Endothelial cell of umbilical vein (primary cell): ENCODE measurements at regions not wholly inside any gene's neighbourhood (a gene's known extent, or its start where the extent isn't known, plus 50 kb on each side); places are given as distances from the start of the nearest gene placed in this dataset.

Experiments
- BruUV-seq: library from RNA; stranded (reverse); fragments of 400-500 nt; replicated peaks from 2 replicates; lab custom pipeline; 2021; lab: Mats Ljungman, UMichigan
- CTCF ChIA-PET: fragments of 300-600, 350-600 bp; sonication (Branson Sonifier 250); formaldehyde crosslinking; loops from one replicate; lab custom pipeline; 2021; ENCODE audit warnings: antibody characterized with exemption, inconsistent platforms; lab: Charles Lee
- POLR2A ChIA-PET: fragments of 300-600, 350-600 bp; sonication (Branson Sonifier 250); formaldehyde crosslinking; loops from one replicate; lab custom pipeline; 2021; ENCODE audit warnings: antibody characterized with exemption, inconsistent platforms; lab: Charles Lee
- DNase-seq: peaks from one replicate; pipeline ENCODE4 v3.0.0-alpha.2; 2011; ENCODE audit warnings: low read depth, low spot score
- FAIRE-seq: peaks from 2 replicates; lab custom pipeline; 2011; peaks lifted over from hg19 to GRCh38; lab: Jason Lieb, UNC
- H2AFZ ChIP-seq: 2 replicates; pipeline ENCODE4 v1.6.0; 2012; ENCODE audit warnings: low read depth, low read length, control low read depth, inconsistent platforms
- H3K27ac ChIP-seq: 2 replicates; pipeline ENCODE4 v1.5.1; 2011; ENCODE audit warnings: low read depth, mild to moderate bottlenecking, control low read depth, low read length, moderate library complexity; ENCODE audit not compliant: insufficient read depth
- H3K27me3 ChIP-seq, 2 experiments: 2 replicates each; pipeline versions ENCODE4 v1.6.0 to v1.6.1; 2011; ENCODE audit warnings: low read length in 2 of 2, mixed read lengths in 1 of 2; ENCODE audit not compliant: control insufficient read depth in 2 of 2, insufficient read depth in 2 of 2
- H3K36me3 ChIP-seq, 2 experiments: 2 replicates in 1 of 2; 3 replicates in 1 of 2; pipeline ENCODE4 v1.5.1; 2011; ENCODE audit warnings: low read length in 2 of 2, mild to moderate bottlenecking in 1 of 2, moderate library complexity in 1 of 2; ENCODE audit not compliant: control insufficient read depth in 2 of 2, insufficient read depth in 2 of 2; ENCODE audit errors: extremely low read depth in 1 of 2
- H3K4me1 ChIP-seq: 3 replicates; pipeline ENCODE4 v1.5.1; 2011; ENCODE audit warnings: mild to moderate bottlenecking, low read length; ENCODE audit not compliant: control insufficient read depth, insufficient read depth; ENCODE audit errors: extremely low read depth
- H3K4me2 ChIP-seq: 2 replicates; pipeline ENCODE4 v1.6.1; 2011; ENCODE audit warnings: low read length, control low read depth, mixed read lengths; ENCODE audit not compliant: insufficient read depth
- H3K4me3 ChIP-seq, 3 experiments: fragments of 200-600 bp in 1 of 3; sonication (generic), shearing (Covaris generic) in 1 of 3; replicated peaks in 1 of 3; 2 replicates each; pipeline ENCODE4 v1.5.1; 2011 to 2016; ENCODE audit warnings: control low read depth in 3 of 3, low read length in 3 of 3, mild to moderate bottlenecking in 2 of 3, inconsistent platforms in 1 of 3, low read depth in 1 of 3, moderate library complexity in 1 of 3; ENCODE audit not compliant: insufficient read depth in 1 of 3
- H3K79me2 ChIP-seq: 2 replicates; pipeline ENCODE4 v1.6.0; 2012; ENCODE audit warnings: low read length, inconsistent platforms; ENCODE audit not compliant: control insufficient read depth, insufficient read depth
- H3K9ac ChIP-seq: replicated peaks from 2 replicates; pipeline ENCODE3; 2011; ENCODE audit warnings: low read length, control low read depth; ENCODE audit not compliant: insufficient read depth; ENCODE audit errors: extremely low read depth
- H3K9me1 ChIP-seq: replicated peaks from 3 replicates; pipeline ENCODE4 v1.6.0; 2011; ENCODE audit warnings: mild to moderate bottlenecking, low read length; ENCODE audit not compliant: control insufficient read depth, insufficient read depth; ENCODE audit errors: extremely low read depth
- H3K9me3 ChIP-seq: replicated peaks from 2 replicates; pipeline ENCODE4 v1.5.1; 2012; ENCODE audit warnings: low read length, inconsistent platforms; ENCODE audit not compliant: control insufficient read depth, insufficient read depth
- H4K20me1 ChIP-seq: replicated peaks from 2 replicates; pipeline ENCODE3; 2011; ENCODE audit warnings: mild to moderate bottlenecking, low read length; ENCODE audit not compliant: control insufficient read depth, insufficient read depth; ENCODE audit errors: extremely low read depth
- EZH2 ChIP-seq: IDR thresholded peaks from 2 replicates; pipeline ENCODE4 v1.6.1; 2012; ENCODE audit warnings: borderline replicate concordance, low read depth, mild to moderate bottlenecking, moderate library complexity, low read length, inconsistent platforms; ENCODE audit not compliant: severe bottlenecking
- FOS ChIP-seq: IDR thresholded peaks from 2 replicates; pipeline ENCODE4 v1.6.1; 2011; ENCODE audit warnings: mild to moderate bottlenecking, low read length, moderate library complexity, borderline replicate concordance; ENCODE audit not compliant: insufficient read depth
- GATA2 ChIP-seq: IDR thresholded peaks from 2 replicates; pipeline ENCODE4 v1.7.0; 2011; ENCODE audit warnings: low read depth, mild to moderate bottlenecking, moderate library complexity, mixed read lengths, low read length; ENCODE audit not compliant: insufficient read length, insufficient read depth
- JUN ChIP-seq: IDR thresholded peaks from 2 replicates; pipeline ENCODE4 v1.6.1; 2011; ENCODE audit warnings: borderline replicate concordance, low read depth; ENCODE audit not compliant: insufficient read length, insufficient read depth
- MYC ChIP-seq: IDR thresholded peaks from one replicate; pipeline ENCODE4 v1.6.1; 2011; ENCODE audit warnings: mild to moderate bottlenecking, low read depth, low read length
- POLR2A ChIP-seq: IDR thresholded peaks from 2 replicates; pipeline ENCODE4 v1.6.1; 2012; ENCODE audit warnings: low read depth, mild to moderate bottlenecking, control low read depth, low read length
- POLR2AphosphoS5 ChIP-seq: IDR thresholded peaks from 2 replicates; pipeline ENCODE4 v1.6.1; 2012; ENCODE audit warnings: low read depth, mild to moderate bottlenecking, control low read depth, low read length, moderate library complexity; ENCODE audit not compliant: insufficient read depth
- dilution Hi-C: fragments of 300-500 bp; cut with MboI; formaldehyde crosslinking; loops from one replicate; pipeline ENCODE4 v1.15.0; 2019; ENCODE audit warnings: low sequenced_read_pairs; ENCODE audit not compliant: extremely low pct_ligation_motif_present
- intact Hi-C: fragments of 100-400 bp; cut with micrococcal nuclease; formaldehyde crosslinking; loops from one replicate; pipeline ENCODE4 v1.10.0; 2022
- TF ChIP-seq, protein P1 (sequence below): IDR thresholded peaks from 2 replicates; pipeline ENCODE4 v1.6.1; 2011; ENCODE audit not compliant: insufficient read depth, insufficient read length
- TF ChIP-seq, protein P2 (sequence below), 2 donors: IDR thresholded peaks; 1 replicate in 1 of 2; 2 replicates in 1 of 2; pipeline ENCODE4 v1.5.1; 2011; ENCODE audit warnings: low read length in 2 of 2, mild to moderate bottlenecking in 2 of 2, moderate library complexity in 2 of 2, control low read depth in 1 of 2, inconsistent platforms in 1 of 2, low read depth in 1 of 2; ENCODE audit not compliant: insufficient read depth in 1 of 2; ENCODE audit errors: extremely low read depth in 1 of 2

DNA sequence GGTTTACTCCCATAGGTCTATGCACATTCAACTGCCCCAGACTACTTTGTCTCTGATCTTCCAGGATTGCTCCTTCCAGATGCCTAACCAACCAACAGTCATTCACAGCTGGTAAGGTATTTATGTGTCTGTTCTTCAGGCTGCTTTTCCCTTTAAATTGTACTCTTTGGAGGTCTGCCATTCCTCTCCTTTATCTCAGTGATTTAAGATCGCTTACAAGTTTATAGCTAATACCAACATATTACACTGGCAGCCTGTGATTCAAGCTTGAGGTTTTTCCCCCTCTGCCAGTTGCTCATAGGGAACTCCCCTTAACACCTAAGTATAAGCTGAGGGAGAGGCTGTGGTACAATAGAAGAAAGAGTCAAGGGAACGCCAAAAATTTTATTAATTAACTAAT lies 711.7 kb upstream of the EDIL3 start:
- Histone ChIP-seq H3K27ac (no peak overlapping the region), H3K9ac (no peak overlapping the region), H2AFZ (no peak overlapping the region), H3K27me3 (no peaks in the 10 kb centered on the region), H3K4me2 (no peak overlapping the region), H3K9me1 (no peaks in the 10 kb centered on the region), H3K4me1 (no peaks in the 10 kb centered on the region), H3K79me2 (no peaks in the 10 kb centered on the region), H3K36me3 (no peaks in the 10 kb centered on the region), H4K20me1 (no peaks in the 10 kb centered on the region), H3K4me3 (no peak overlapping the region), H3K9me3 (no peaks in the 10 kb centered on the region)
- ChIA-PET POLR2A (no interaction called here), CTCF (no interaction called here)
- TF ChIP-seq POLR2A: no peak
- TF ChIP-seq, protein P1, sequence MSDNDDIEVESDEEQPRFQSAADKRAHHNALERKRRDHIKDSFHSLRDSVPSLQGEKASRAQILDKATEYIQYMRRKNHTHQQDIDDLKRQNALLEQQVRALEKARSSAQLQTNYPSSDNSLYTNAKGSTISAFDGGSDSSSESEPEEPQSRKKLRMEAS: no peak
- no peak for TF ChIP-seq GATA2
- TF ChIP-seq POLR2AphosphoS5: no peak
- TF ChIP-seq MYC: no peak
- no peak for TF ChIP-seq EZH2
- TF ChIP-seq, protein P2, sequence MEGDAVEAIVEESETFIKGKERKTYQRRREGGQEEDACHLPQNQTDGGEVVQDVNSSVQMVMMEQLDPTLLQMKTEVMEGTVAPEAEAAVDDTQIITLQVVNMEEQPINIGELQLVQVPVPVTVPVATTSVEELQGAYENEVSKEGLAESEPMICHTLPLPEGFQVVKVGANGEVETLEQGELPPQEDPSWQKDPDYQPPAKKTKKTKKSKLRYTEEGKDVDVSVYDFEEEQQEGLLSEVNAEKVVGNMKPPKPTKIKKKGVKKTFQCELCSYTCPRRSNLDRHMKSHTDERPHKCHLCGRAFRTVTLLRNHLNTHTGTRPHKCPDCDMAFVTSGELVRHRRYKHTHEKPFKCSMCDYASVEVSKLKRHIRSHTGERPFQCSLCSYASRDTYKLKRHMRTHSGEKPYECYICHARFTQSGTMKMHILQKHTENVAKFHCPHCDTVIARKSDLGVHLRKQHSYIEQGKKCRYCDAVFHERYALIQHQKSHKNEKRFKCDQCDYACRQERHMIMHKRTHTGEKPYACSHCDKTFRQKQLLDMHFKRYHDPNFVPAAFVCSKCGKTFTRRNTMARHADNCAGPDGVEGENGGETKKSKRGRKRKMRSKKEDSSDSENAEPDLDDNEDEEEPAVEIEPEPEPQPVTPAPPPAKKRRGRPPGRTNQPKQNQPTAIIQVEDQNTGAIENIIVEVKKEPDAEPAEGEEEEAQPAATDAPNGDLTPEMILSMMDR (IDR thresholded peaks at IDR 0.05; ENCODE audit: extremely low read depth in 1 of 2, insufficient read depth in 1 of 2, low read depth in 1 of 2, low read length in 2 of 2): no peak
- no peak for TF ChIP-seq JUN
- no peak for TF ChIP-seq FOS
- DNase-seq (no peak), FAIRE-seq (no peak)
- intact Hi-C loops (no loop called here), dilution Hi-C loops (no loop called here)
- no TSS peak for BruUV-seq
